ENCODE measurements at regions not wholly inside any gene's neighbourhood (a gene's known extent, or its start where the extent isn't known, plus 50 kb on each side); places are given as distances from the start of the nearest gene placed in this dataset.

DNA sequence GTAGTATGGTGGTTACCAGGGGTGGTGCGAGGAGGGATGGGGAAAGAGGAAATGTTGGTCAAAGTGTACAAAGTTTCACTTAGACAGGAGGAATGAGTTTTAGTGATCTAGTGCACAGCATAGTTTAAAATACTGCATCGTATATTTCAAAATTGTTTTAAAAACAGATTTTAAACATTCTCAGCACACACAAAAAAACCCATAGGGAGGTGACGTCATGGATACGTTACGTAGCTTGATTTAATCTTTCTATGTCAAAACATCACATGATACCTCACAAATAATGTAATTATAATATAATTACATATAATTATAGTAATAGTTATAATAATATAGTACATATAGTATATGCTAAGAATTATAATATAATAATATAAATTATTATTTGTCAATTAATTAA, 614.2 kb downstream of the TMEM114 start:
- TF ChIP-seq, protein P1, sequence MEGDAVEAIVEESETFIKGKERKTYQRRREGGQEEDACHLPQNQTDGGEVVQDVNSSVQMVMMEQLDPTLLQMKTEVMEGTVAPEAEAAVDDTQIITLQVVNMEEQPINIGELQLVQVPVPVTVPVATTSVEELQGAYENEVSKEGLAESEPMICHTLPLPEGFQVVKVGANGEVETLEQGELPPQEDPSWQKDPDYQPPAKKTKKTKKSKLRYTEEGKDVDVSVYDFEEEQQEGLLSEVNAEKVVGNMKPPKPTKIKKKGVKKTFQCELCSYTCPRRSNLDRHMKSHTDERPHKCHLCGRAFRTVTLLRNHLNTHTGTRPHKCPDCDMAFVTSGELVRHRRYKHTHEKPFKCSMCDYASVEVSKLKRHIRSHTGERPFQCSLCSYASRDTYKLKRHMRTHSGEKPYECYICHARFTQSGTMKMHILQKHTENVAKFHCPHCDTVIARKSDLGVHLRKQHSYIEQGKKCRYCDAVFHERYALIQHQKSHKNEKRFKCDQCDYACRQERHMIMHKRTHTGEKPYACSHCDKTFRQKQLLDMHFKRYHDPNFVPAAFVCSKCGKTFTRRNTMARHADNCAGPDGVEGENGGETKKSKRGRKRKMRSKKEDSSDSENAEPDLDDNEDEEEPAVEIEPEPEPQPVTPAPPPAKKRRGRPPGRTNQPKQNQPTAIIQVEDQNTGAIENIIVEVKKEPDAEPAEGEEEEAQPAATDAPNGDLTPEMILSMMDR (IDR thresholded peaks at IDR 0.05) = no peak
- no peak for TF ChIP-seq POLR2A (IDR thresholded peaks at IDR 0.05)

All from adrenal gland (tissue), 5 donors.